ENCODE measurements at regions not wholly inside any gene's neighbourhood (a gene's known extent, or its start where the extent isn't known, plus 50 kb on each side); places are given as distances from the start of the nearest gene placed in this dataset.

- no peak for TF ChIP-seq CTCF (IDR thresholded peaks at IDR 0.05)
- TF ChIP-seq POLR2AphosphoS5 (IDR thresholded peaks at IDR 0.05) = no peak
- no peak for TF ChIP-seq POLR2A (IDR thresholded peaks at IDR 0.05)
Observed at GRCh38 chr2:76415821-76416220, 705.1 kb upstream of the GCFC2 start.
